ENCODE measurements at regions not wholly inside any gene's neighbourhood (a gene's known extent, or its start where the extent isn't known, plus 50 kb on each side); places are given as distances from the start of the nearest gene placed in this dataset.

GRCh38 chr16:5498562-5498961 lies 401.0 kb upstream of the EEF2KMT start:
- TF ChIP-seq POLR2A (IDR thresholded peaks at IDR 0.05): no peak
- TF ChIP-seq CTCF (IDR thresholded peaks at IDR 0.05): no peak
